A549 (cell line): ENCODE measurements at regions not wholly inside any gene's neighbourhood (a gene's known extent, or its start where the extent isn't known, plus 50 kb on each side); places are given as distances from the start of the nearest gene placed in this dataset.
"Not testable (repeated sequence)": the region's sequence is repeated elsewhere in the genome, so short reads cannot be mapped to it uniquely, and the experiment has no call there.

Experiments
- ATAC-seq, 2 experiments: fragments of 200-7000 bp in 1 of 2; fragments of >200 bp in 1 of 2; cut with Nextera tagmentation in 1 of 2; cut with Tn5 transposase in 1 of 2; 3 replicates each; pipeline versions ENCODE4 v1.8.0 to v1.9.1; 2018 to 2020; ENCODE audit warnings: mild to moderate bottlenecking in 1 of 2, moderate library complexity in 1 of 2
- CTCF ChIA-PET: fragments of 300-600 bp; sonication (Branson Sonifier 250); formaldehyde crosslinking; extraction: SDS; loops from one replicate; lab custom pipeline; 2021; ENCODE audit warnings: antibody characterized with exemption, inconsistent platforms; lab: Yijun Ruan, JAX
- POLR2A ChIA-PET: fragments of 350-600 bp; formaldehyde crosslinking; extraction: SDS; loops from one replicate; lab custom pipeline; 2021; ENCODE audit warnings: antibody characterized with exemption, inconsistent platforms; lab: Yijun Ruan, JAX
- DNase-seq, 2 experiments: peaks; one replicate each; pipeline versions ENCODE4 v3.0.0 to v3.0.0-alpha.2; 2011 to 2016; ENCODE audit warnings: low read depth in 1 of 2, low spot score in 1 of 2
- FAIRE-seq: peaks from 2 replicates; lab custom pipeline; 2011; peaks lifted over from hg19 to GRCh38; lab: Jason Lieb, UNC
- H3K27ac ChIP-seq, 2 experiments: fragments of >200 bp; sonication (Bioruptor Twin); formaldehyde crosslinking; 3 replicates each; pipeline ENCODE4 v1.5.1; 2016 to 2017
- H3K4me1 ChIP-seq: fragments of >200 bp; sonication (Bioruptor Twin); formaldehyde crosslinking; 3 replicates; pipeline ENCODE4 v1.6.1; 2016
- H3K4me2 ChIP-seq: fragments of >200 bp; sonication (Bioruptor Twin); formaldehyde crosslinking; 3 replicates; pipeline ENCODE4 v1.6.1; 2016
- H3K4me3 ChIP-seq: fragments of >200 bp; sonication (Bioruptor Twin); formaldehyde crosslinking; 3 replicates; pipeline ENCODE4 v1.5.1; 2016
- H3K9me3 ChIP-seq: fragments of >200 bp; sonication (Bioruptor Twin); formaldehyde crosslinking; 3 replicates; pipeline ENCODE4 v1.6.1; 2016
- CBX8 ChIP-seq: fragments of 200-600 bp; sonication (generic); IDR thresholded peaks from 2 replicates; pipeline ENCODE4 v1.6.1; 2016
- CEBPB ChIP-seq, 2 experiments: fragments of >200 bp in 1 of 2; sonication (Bioruptor Twin) in 1 of 2; formaldehyde crosslinking in 1 of 2; IDR thresholded peaks; 2 replicates each; pipeline ENCODE4 v1.6.1; 2012 to 2016
- CHD2 ChIP-seq: fragments of 150-350 bp; IDR thresholded peaks from 2 replicates; pipeline ENCODE4 v1.6.1; 2014; ENCODE audit warnings: low read length; ENCODE audit not compliant: partially characterized antibody
- CHD4 ChIP-seq: fragments of 200-600 bp; sonication (generic); IDR thresholded peaks from 2 replicates; pipeline ENCODE4 v1.6.1; 2016; ENCODE audit warnings: antibody characterized with exemption, mild to moderate bottlenecking, borderline replicate concordance
- EHF ChIP-seq: fragments of 250-450 bp; sonication (Bioruptor Pico); IDR thresholded peaks from 2 replicates; pipeline ENCODE4 v1.5.0; 2020; ENCODE audit warnings: mild to moderate bottlenecking
- ELK1 ChIP-seq: fragments of 150-350 bp; IDR thresholded peaks from 2 replicates; pipeline ENCODE4 v1.6.1; 2014; ENCODE audit warnings: low read depth, mild to moderate bottlenecking, low read length
- EP300 ChIP-seq, 2 experiments: fragments of >200 bp; sonication (Bioruptor Twin); formaldehyde crosslinking; IDR thresholded peaks; 2 replicates in 1 of 2; 3 replicates in 1 of 2; pipeline ENCODE4 v1.6.1; 2016 to 2017
- FOSL2 ChIP-seq, 2 experiments: fragments of 450-650 bp in 1 of 2; fragments of >200 bp in 1 of 2; sonication (Bioruptor Twin) in 1 of 2; formaldehyde crosslinking; IDR thresholded peaks; 2 replicates each; pipeline versions ENCODE4 v1.5.0 to v1.6.1; 2016 to 2020; ENCODE audit warnings: mild to moderate bottlenecking in 1 of 2, moderate library complexity in 1 of 2
- HEYL ChIP-seq: fragments of 250-450 bp; sonication (Bioruptor Pico); IDR thresholded peaks from 2 replicates; pipeline ENCODE4 v1.8.0; 2021; ENCODE audit warnings: mild to moderate bottlenecking, moderate library complexity
- HOXA7 ChIP-seq: fragments of 250-450 bp; sonication (Bioruptor Pico); IDR thresholded peaks from 2 replicates; pipeline ENCODE4 v1.5.0; 2020; ENCODE audit warnings: mild to moderate bottlenecking, moderate library complexity
- JUNB ChIP-seq: fragments of >200 bp; sonication (Bioruptor Twin); formaldehyde crosslinking; IDR thresholded peaks from 2 replicates; pipeline ENCODE4 v1.6.1; 2016
- KDM5A ChIP-seq: fragments of 200-600 bp; sonication (generic); IDR thresholded peaks from 2 replicates; pipeline ENCODE4 v1.6.1; 2016; ENCODE audit warnings: antibody characterized with exemption, mild to moderate bottlenecking
- MAFK ChIP-seq: fragments of 450-650 bp; IDR thresholded peaks from 2 replicates; pipeline ENCODE4 v1.6.1; 2014; ENCODE audit not compliant: partially characterized antibody
- MAX ChIP-seq: IDR thresholded peaks from 2 replicates; pipeline ENCODE4 v1.6.1; 2012
- NR3C1 ChIP-seq: fragments of >200 bp; sonication (Bioruptor Twin); formaldehyde crosslinking; IDR thresholded peaks from 3 replicates; pipeline ENCODE4 v1.6.1; 2017
- RAD21 ChIP-seq, 2 experiments: fragments of >200 bp in 1 of 2; sonication (Bioruptor Twin) in 1 of 2; formaldehyde crosslinking in 1 of 2; IDR thresholded peaks in 1 of 2; conservative IDR thresholded peaks in 1 of 2; 2 replicates in 1 of 2; 3 replicates in 1 of 2; pipeline ENCODE4 v1.6.1; 2012 to 2018; ENCODE audit warnings: inconsistent platforms in 1 of 2
- RARB ChIP-seq: fragments of 250-450 bp; sonication (Bioruptor Pico); IDR thresholded peaks from 2 replicates; pipeline ENCODE4 v1.8.0; 2021; ENCODE audit warnings: mild to moderate bottlenecking, moderate library complexity
- RNF2 ChIP-seq: fragments of 200-600 bp; sonication (generic); IDR thresholded peaks from 2 replicates; pipeline ENCODE4 v1.6.1; 2016; ENCODE audit warnings: low read depth, mild to moderate bottlenecking, antibody characterized with exemption, moderate library complexity, borderline replicate concordance
- TFCP2L1 ChIP-seq: fragments of 250-450 bp; sonication (Bioruptor Pico); IDR thresholded peaks from 2 replicates; pipeline ENCODE4 v1.5.0; 2021; ENCODE audit warnings: mild to moderate bottlenecking
- TP53 ChIP-seq: fragments of 250-450 bp; sonication (Bioruptor Pico); IDR thresholded peaks from 2 replicates; pipeline ENCODE4 v1.5.0; 2021; ENCODE audit warnings: mild to moderate bottlenecking, moderate library complexity
- USF2 ChIP-seq: fragments of 450-650 bp; IDR thresholded peaks from 2 replicates; pipeline ENCODE4 v1.6.1; 2014; ENCODE audit warnings: antibody characterized with exemption
- ZFP36 ChIP-seq: fragments of 450-650 bp; IDR thresholded peaks from 2 replicates; pipeline ENCODE4 v1.6.1; 2014; ENCODE audit warnings: borderline replicate concordance; ENCODE audit not compliant: partially characterized antibody
- ZNF302 ChIP-seq: fragments of 250-450 bp; sonication (Bioruptor Pico); IDR thresholded peaks from 2 replicates; pipeline ENCODE4 v1.9.0; 2021; ENCODE audit warnings: inconsistent platforms, mild to moderate bottlenecking, moderate library complexity
- ZSCAN20 ChIP-seq: fragments of 250-450 bp; sonication (Bioruptor Pico); IDR thresholded peaks from 2 replicates; pipeline ENCODE4 v1.8.0; 2022; ENCODE audit warnings: mild to moderate bottlenecking, moderate library complexity
- WGBS: methylation state at CpG from one replicate; pipeline ENCODE4 v1.1.6; 2017; ENCODE audit errors: missing lambda C conversion rate; 5-methylcytosine and 5-hydroxymethylcytosine counted together

- no peak for DNase-seq
- TF ChIP-seq MAFK (no peak), USF2 (no peak), ZSCAN20 (no peak), ZFP36 (no peak), HEYL (CRISPR knock-in tag) (no peak), JUNB (no peak), RARB (CRISPR knock-in tag) (no peak), ZNF302 (CRISPR knock-in tag) (no peak), KDM5A (no peak), NR3C1 (no peak), RNF2 (no peak), TFCP2L1 (CRISPR knock-in tag) (no peak)
- 19% methylated on average over 1 of the region's 1 CpG for WGBS
- Histone ChIP-seq H3K27ac (no peak overlapping the region), H3K9me3 (no peaks in the 10 kb centered on the region), H3K4me2 (no peak overlapping the region), H3K4me3 (no peak overlapping the region), H3K4me1 (no peaks in the 10 kb centered on the region; the same call in 2 of the 3 replicates)
- no peak for ATAC-seq
- POLR2A ChIA-PET: no interaction called here
- CTCF ChIA-PET: no interaction called here
- FAIRE-seq: no peak
Observed at GRCh38 chr1:80542231-80542630, 1258.5 kb upstream of the ADGRL2 start.

- FAIRE-seq: no peak
- H3K4me2 ChIP-seq: no peak overlapping the region
Observed at GRCh38 chr1:80540596-80540995, 1260.1 kb upstream of the ADGRL2 start.

GRCh38 chr1:80540149-80540548 lies 1260.6 kb upstream of the ADGRL2 start:
- ChIA-PET POLR2A (no interaction called here), CTCF (no interaction called here)
- no peak for ATAC-seq
- H3K27ac ChIP-seq: 0 out of 6 replicates have a peak overlapping the region, but pooled peaks of 1 of the 2 experiments have one; percentile 16
- no peak overlapping the region for H3K4me3 ChIP-seq
- 88% methylated on average over 1 of the region's 1 CpG for WGBS
- no peaks in the 10 kb centered on the region for H3K9me3 ChIP-seq
- TF ChIP-seq ELK1: no peak
- TF ChIP-seq EHF (CRISPR knock-in tag): no peak
- no peak for TF ChIP-seq FOSL2 (IDR thresholded peaks at IDR 0.05)
- no peak for TF ChIP-seq FOSL2 (CRISPR knock-in tag; IDR thresholded peaks at IDR 0.05)
- no peak for TF ChIP-seq EP300 (IDR thresholded peaks at IDR 0.05)
- DNase-seq: no peak
- H3K4me1 ChIP-seq: peaks cover 4% of the 10 kb centered on the region; the same call in 1 of the 3 replicates
- FAIRE-seq: no peak
- H3K4me2 ChIP-seq: no peak overlapping the region

More at GRCh38 chr1:80540596-80540995, 1260.1 kb upstream of the ADGRL2 start:
- no peaks in the 10 kb centered on the region for H3K9me3 ChIP-seq
- no peak overlapping the region for H3K4me3 ChIP-seq
- H3K27ac ChIP-seq: no peak overlapping the region
- ChIA-PET CTCF (no interaction called here), POLR2A (no interaction called here)
- H3K4me1 ChIP-seq: no peaks in the 10 kb centered on the region; the same call in 2 of the 3 replicates
- no peak for DNase-seq
- TF ChIP-seq MAX (no peak), CHD4 (no peak), CBX8 (no peak), RAD21 (conservative IDR thresholded peaks at IDR 0.05 in 1 of 2, IDR thresholded peaks at IDR 0.05 in 1 of 2) (no peak), TP53 (CRISPR knock-in tag) (no peak), CHD2 (no peak), HOXA7 (no peak), KDM5A (no peak), EP300 (IDR thresholded peaks at IDR 0.05) (no peak), CEBPB (IDR thresholded peaks at IDR 0.05) (no peak), RNF2 (no peak)
- ATAC-seq: no peak
- WGBS: 48% methylated on average over 1 of the region's 1 CpG

GRCh38 chr1:80539298-80539697 lies 1261.4 kb upstream of the ADGRL2 start:
- H3K27ac ChIP-seq, FAIRE-seq, DNase-seq, H3K9me3 ChIP-seq, ATAC-seq, H3K4me2 ChIP-seq, POLR2A ChIA-PET, H3K4me3 ChIP-seq, CTCF ChIA-PET: not testable (repeated sequence)
- WGBS: 92% methylated on average over 8 of the region's 8 CpGs
- peaks cover 12% of the 10 kb centered on the region; the same call in 2 of the 3 replicates for H3K4me1 ChIP-seq
